Astrocyte of the spinal cord (primary cell): ENCODE measurements at regions not wholly inside any gene's neighbourhood (a gene's known extent, or its start where the extent isn't known, plus 50 kb on each side); places are given as distances from the start of the nearest gene placed in this dataset.
A peak's percentile ranks its signal among the peaks of the same experiment; 100 is the strongest.

Experiments
- DNase-seq: peaks from one replicate; pipeline ENCODE4 v3.0.0; 2011; ENCODE audit warnings: low read depth, low spot score
- H3K4me3 ChIP-seq: 2 replicates; pipeline ENCODE4 v1.5.1; 2011; ENCODE audit warnings: low read depth, mild to moderate bottlenecking, low read length, moderate library complexity
- in situ Hi-C: cut with HindIII; loops from 2 replicates; pipeline ENCODE4 v1.10.0; 2017; ENCODE audit warnings: low sequenced_read_pairs
- TF ChIP-seq, protein P1 (sequence below): IDR thresholded peaks from 2 replicates; pipeline ENCODE4 v1.5.1; 2012; ENCODE audit warnings: low read depth, mild to moderate bottlenecking, low read length, inconsistent platforms

DNA sequence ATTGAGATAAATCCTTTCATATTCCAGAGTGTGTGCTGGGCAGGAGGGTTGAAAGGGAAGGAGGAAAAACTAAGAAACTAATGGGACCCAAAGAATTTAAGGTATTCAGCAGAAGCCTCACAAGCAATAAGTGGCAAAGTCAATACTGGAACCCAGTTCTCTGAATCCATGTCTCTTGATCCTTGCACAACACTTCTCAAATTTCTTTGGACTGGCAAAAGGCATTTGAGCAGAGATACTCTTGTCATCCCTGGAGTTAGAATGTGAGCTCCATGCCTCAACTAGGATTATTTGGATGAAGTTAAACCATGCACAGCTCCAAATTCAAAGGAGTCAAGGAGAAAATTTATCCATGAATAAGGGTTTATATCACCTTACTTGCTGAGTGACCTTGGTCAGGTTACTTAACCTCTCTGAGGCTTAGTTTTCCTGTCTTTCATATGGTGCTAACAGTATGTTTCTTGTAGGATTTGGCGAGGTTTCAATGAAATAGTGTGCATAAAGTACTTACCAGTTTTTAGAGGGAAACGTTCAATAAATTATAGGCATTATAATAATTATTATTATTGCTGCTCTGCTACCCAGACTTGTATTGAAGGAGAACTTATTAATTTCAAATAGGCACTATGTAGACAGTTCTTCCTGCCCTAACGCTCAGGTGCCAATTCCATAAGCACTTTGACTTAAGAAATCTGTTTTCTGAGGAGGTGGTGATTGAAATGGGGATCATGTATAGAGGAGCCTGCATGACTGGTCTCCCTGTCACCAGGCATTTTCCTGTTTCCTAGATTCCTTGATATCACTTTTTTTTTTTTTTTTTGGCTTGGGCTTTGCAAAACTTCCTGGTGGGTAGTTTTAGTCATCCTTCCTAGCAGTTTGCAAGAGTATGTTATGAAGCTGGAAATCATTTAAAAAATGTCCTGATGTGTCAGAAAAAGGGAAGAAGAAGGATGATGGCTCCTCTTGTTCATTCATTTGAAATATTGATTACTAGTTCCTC is 125.0 kb upstream of the JUN start:
- no peak overlapping the region for H3K4me3 ChIP-seq
- in situ Hi-C loops: no loop called here
- peak; percentile 69 for DNase-seq
- TF ChIP-seq, protein P1, sequence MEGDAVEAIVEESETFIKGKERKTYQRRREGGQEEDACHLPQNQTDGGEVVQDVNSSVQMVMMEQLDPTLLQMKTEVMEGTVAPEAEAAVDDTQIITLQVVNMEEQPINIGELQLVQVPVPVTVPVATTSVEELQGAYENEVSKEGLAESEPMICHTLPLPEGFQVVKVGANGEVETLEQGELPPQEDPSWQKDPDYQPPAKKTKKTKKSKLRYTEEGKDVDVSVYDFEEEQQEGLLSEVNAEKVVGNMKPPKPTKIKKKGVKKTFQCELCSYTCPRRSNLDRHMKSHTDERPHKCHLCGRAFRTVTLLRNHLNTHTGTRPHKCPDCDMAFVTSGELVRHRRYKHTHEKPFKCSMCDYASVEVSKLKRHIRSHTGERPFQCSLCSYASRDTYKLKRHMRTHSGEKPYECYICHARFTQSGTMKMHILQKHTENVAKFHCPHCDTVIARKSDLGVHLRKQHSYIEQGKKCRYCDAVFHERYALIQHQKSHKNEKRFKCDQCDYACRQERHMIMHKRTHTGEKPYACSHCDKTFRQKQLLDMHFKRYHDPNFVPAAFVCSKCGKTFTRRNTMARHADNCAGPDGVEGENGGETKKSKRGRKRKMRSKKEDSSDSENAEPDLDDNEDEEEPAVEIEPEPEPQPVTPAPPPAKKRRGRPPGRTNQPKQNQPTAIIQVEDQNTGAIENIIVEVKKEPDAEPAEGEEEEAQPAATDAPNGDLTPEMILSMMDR: no peak

DNA sequence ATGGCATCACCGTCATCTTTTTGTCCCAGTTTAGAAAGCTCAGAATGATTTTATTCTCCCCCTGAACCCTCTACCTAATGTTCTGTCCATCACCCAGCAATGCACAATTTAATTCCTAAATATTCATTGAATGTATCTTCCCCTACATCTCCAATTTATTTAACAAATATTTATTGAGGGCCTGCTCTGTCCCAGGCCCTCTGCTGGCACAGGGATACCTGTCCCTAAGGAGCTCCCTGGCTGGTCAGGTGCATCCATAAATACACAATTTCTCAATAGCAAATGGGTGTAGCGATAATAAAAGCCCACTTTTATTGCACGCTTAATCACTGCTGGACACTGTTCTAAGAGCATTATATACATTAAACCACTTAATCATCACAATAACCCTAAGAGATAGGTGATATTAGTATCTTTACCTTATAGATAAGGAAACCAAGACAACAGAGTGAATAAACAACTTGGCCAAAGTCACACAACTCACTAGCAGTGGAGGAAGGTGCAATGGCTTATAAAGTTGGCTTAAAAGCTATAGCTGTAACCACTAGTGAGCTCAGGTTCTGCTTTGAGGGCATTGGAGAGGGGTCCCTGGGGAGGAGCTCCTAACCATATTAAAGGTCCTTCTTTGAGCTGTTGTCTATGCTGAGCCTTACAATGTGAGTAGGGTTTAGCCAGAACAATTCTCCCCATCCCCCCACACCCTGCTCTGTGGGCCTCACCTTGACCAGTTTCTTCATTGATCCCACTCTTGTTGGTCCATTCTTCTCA is 126.3 kb upstream of the JUN start:
- in situ Hi-C loops: no loop called here
- DNase-seq: no peak
- no peak overlapping the region for H3K4me3 ChIP-seq
- TF ChIP-seq, protein P1: no peak

DNA sequence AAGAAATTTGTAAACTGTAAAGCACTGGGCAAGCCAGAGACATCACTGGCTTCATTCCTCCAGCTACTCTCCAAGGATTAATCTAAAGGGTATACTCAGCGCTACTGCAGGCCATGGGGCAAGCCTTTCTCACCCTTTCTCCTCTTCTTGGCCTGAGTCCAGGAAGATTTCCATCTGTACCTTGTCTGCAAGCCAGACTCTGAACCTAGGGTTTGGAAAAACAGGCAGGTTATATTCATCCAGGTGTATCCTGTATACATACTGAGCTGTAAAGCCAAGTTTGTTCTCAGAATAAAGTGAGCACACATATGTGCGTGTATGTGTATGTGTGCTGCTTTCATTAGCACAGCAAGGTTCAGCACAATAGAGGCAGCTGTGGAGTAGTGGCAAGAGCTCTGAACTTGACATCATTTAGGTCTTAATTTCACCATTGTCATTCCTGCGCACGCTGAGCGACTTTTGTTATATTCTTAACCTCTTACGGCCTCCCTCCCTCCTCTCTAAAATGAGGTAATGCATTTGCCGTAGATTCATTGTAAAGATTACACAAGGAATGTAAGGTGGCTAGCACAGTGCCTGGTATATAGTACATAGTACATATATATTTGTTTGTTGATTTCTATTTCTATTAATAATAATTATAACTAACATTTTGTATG is 128.1 kb upstream of the JUN start:
- in situ Hi-C loops: no loop called here
- DNase-seq: no peak
- TF ChIP-seq, protein P1: no peak
- H3K4me3 ChIP-seq: no peak overlapping the region

DNA sequence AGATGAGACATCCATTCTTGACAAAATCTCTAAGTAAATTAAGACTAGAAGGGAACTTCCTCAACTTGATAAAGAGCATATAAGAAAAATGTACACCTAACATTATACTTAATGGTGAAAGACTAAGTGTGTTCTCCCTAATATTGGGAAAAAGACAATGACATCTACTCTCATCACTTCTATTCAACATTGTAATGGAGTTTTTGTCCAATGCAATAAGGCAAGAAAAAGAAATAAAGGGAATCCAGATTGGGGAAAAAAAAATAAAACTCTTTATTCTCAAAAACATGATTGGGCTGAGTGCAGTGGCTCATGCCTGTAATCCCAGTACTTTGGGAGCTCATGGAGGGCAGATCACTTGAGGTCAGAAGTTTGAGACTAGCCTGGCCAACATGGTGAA is 131.1 kb upstream of the JUN start:
- H3K4me3 ChIP-seq: no peak overlapping the region
- DNase-seq: no peak
- TF ChIP-seq, protein P1: no peak
- in situ Hi-C loops: no loop called here

DNA sequence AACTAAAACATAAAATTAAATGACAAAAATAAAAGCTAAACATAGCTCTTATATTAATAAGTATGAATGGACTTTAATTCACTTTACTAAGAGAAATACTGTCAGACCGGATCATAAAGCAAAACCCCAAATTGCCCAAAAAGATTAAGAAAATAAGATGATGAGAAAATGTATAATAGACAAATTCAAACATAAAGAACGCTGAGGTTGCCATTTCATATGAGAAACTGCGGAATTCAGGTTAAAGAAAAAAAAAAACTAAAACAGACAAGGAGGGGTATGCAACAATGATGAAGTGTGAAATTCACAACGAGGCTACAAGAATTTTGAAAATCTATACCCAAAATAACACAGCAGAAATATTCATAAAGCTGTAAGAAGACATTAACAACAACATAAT is 133.6 kb upstream of the JUN start:
- no peak for DNase-seq
- no peak overlapping the region for H3K4me3 ChIP-seq
- in situ Hi-C loops: no loop called here
- TF ChIP-seq, protein P1: no peak

DNA sequence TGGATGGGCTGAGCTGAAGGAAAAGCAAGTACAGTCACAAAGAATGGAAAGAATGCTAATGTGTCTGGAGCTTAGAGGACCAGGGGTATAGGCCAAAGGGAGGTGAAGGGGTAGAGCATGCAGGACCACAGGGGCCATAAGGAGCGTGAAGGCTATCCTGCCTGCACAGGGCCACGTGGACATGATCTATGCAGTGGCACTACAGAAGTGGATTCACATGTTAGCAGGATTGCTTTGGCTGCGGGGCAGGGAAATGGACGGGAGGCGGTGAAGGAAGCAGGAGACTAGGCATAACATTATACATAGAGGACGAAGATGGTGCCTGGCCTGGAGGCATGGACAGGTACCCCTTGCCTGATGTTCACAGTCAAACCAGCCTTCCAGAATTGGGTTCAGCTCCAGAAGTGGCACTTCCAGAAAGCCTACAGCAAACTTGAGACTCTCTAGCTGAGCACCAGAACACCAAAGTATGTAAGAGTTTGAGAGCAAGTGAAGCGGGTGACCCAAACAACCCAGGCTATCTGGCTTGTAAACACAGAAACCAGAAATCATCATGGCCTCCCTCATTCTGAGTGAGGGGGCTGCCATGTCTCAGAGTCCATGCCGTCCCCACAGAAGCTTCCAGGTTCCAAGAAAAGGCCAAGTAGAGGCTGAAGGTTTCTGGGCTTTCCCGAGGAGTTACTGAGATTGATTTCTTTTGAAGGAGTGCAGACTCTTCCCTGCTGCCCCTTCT is 135.5 kb upstream of the JUN start:
- no peak for DNase-seq
- H3K4me3 ChIP-seq: no peak overlapping the region
- TF ChIP-seq, protein P1: no peak
- in situ Hi-C loops: no loop called here
